ENCODE measurements at regions not wholly inside any gene's neighbourhood (a gene's known extent, or its start where the extent isn't known, plus 50 kb on each side); places are given as distances from the start of the nearest gene placed in this dataset.
"Not testable (repeated sequence)": the region's sequence is repeated elsewhere in the genome, so short reads cannot be mapped to it uniquely, and the experiment has no call there.

DNA sequence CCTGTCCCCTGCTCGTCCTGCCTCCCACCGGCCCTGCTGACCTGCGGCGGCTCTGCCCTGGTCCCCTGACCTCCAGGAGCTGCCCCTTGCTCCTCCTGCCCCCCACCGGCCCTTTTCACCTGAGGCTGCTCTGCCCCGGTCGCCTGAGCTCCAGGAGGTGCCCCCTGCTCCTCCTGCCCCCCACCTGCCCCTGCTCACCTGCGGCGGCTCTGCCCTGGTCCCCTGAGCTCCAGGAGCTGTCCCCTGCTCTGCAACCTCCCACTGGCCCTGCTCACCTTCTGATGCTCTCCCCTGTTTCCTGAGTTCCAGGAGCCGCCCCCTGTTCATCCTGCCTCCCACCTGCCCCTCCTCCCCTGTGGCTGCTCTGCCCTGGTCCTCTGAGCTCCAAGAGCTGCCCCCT is 101.3 kb downstream of the TMEM121 start:
- Histone ChIP-seq H3K36me3 (replicated peaks) (no peaks in the 10 kb centered on the region), H3K4me3 (ENCODE audit: low read depth, low read length) (no peak overlapping the region), H3K27me3 (replicated peaks) (no peaks in the 10 kb centered on the region), H3K27ac (no peak overlapping the region)
- in situ Hi-C loops (cut with HindIII; ENCODE audit: low pct_ligation_motif_present, low sequenced_read_pairs): no loop called here
- no peak for TF ChIP-seq CTCF (IDR thresholded peaks at IDR 0.05; ENCODE audit: low read depth, low read length, missing control alignments)
- DNase-seq: no peak

- in situ Hi-C loops (cut with HindIII; ENCODE audit: low pct_ligation_motif_present, low sequenced_read_pairs); H3K27me3 ChIP-seq (replicated peaks); DNase-seq: not testable (repeated sequence)
Measured at GRCh38 chr14:105628126-105628525, 101.7 kb downstream of the TMEM121 start.

DNA sequence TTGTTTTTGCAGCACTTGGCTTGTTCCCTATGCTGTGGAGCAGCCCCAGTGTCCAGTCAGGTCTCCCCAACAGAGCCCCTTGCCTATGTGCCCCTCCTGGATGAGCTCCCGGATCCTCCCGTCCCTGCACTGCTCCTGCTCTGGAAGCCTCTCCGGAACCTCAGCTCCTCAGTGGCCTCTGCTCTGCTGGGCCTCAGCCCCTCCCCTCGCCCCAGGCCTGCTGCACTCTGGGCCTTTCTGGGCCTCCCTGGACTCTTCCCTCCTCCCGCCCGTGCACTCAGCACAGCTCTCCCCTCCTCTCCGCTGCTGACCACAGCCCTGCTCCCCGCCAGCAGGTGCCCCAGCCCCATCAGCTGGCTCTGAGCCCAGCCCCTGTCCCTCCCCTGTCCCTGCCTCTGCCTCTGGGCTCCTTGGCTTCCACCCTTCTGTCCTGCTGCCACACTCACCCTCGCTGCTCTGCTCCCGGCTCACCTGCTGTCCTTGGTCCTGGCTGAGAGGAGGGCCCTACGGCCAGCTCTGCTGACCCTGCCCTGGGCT is 102.2 kb downstream of the TMEM121 start:
- DNase-seq; H3K27me3 ChIP-seq (replicated peaks); H3K27ac ChIP-seq; H3K36me3 ChIP-seq (replicated peaks); H3K4me3 ChIP-seq (ENCODE audit: low read depth, low read length); in situ Hi-C loops (cut with HindIII; ENCODE audit: low pct_ligation_motif_present, low sequenced_read_pairs): not testable (repeated sequence)

More at GRCh38 chr14:105628126-105628525, 101.7 kb downstream of the TMEM121 start:
- H3K27ac ChIP-seq; H3K36me3 ChIP-seq (replicated peaks); H3K4me3 ChIP-seq (ENCODE audit: low read depth, low read length): not testable (repeated sequence)

- DNase-seq; H3K27me3 ChIP-seq (replicated peaks); H3K4me3 ChIP-seq (ENCODE audit: low read depth, low read length); in situ Hi-C loops (cut with HindIII; ENCODE audit: low pct_ligation_motif_present, low sequenced_read_pairs); H3K27ac ChIP-seq; H3K36me3 ChIP-seq (replicated peaks): not testable (repeated sequence)
Measured at GRCh38 chr14:105629091-105629885, 102.9 kb downstream of the TMEM121 start.

DNA sequence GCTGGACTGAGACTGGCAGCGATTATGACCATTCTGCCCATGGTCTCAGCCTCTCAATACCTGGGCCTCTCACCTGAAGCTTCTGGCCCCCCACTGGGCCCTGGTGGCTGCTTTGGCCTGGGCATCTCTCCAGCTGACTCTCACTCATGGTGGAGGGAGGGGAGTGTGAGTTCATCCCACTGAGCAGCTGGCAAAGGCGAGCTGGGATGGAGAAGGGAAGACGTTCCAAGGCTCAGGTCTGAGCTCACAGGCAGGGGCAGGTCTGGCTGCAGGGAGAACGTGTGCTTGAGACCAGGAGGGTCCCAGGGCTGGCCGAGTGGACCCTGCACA is 103.5 kb downstream of the TMEM121 start:
- in situ Hi-C loops (cut with HindIII; ENCODE audit: low pct_ligation_motif_present, low sequenced_read_pairs): no loop called here

GRCh38 chr14:105630293-105630934 is 104.0 kb downstream of the TMEM121 start:
- H3K27ac ChIP-seq; H3K36me3 ChIP-seq (replicated peaks); in situ Hi-C loops (cut with HindIII; ENCODE audit: low pct_ligation_motif_present, low sequenced_read_pairs); H3K4me3 ChIP-seq (ENCODE audit: low read depth, low read length); H3K27me3 ChIP-seq (replicated peaks); DNase-seq: not testable (repeated sequence)

More for the DNA sequence above, 103.5 kb downstream of the TMEM121 start:
- no peak for DNase-seq
- Histone ChIP-seq H3K4me3 (ENCODE audit: low read depth, low read length) (no peak overlapping the region), H3K27me3 (replicated peaks) (no peaks in the 10 kb centered on the region), H3K27ac (no peak overlapping the region), H3K36me3 (replicated peaks) (no peaks in the 10 kb centered on the region)
- no peak for TF ChIP-seq CTCF (IDR thresholded peaks at IDR 0.05; ENCODE audit: low read depth, low read length, missing control alignments)

DNA sequence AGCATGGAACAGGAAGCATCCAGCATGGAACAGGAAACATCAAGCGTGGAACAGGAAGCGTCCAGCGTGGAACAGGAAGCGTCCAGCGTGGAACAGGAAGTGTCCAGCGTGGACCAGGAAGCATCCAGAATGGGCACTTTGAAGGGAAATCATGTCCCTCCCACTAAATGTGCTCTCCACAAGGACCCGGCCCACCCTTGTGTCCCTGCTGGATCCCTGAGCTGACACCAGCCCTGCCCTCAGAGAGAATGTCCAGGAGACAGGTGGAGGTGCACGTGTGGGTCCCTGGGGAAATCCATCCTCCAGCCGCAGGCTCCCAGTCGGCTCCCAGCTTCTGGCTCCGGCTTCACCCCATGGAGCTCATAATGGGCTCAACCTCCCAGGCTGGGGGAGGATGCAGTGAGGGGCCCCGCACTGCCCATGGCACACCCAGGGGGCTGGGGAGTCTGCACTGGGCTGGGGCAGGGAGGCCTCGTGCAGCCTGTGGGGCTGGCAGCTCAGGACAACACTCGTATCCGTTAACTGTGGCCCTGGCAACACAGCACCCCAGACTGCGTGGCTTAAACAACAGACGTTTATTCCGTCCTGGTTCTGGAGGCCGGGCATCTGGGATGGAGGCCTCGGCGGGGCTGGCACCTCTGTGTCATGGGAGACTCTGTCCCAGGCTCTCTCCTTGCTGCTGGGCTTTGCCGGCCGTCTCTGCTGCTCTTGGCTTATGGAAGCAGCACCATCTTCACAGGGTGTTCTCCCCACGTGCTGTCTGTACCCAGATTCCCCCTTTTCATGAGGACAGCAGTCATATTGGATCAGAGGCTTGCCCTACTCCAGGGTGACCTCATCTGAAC is 104.8 kb downstream of the TMEM121 start:
- H3K36me3 ChIP-seq (replicated peaks); H3K4me3 ChIP-seq (ENCODE audit: low read depth, low read length); in situ Hi-C loops (cut with HindIII; ENCODE audit: low pct_ligation_motif_present, low sequenced_read_pairs): not testable (repeated sequence)

DNA sequence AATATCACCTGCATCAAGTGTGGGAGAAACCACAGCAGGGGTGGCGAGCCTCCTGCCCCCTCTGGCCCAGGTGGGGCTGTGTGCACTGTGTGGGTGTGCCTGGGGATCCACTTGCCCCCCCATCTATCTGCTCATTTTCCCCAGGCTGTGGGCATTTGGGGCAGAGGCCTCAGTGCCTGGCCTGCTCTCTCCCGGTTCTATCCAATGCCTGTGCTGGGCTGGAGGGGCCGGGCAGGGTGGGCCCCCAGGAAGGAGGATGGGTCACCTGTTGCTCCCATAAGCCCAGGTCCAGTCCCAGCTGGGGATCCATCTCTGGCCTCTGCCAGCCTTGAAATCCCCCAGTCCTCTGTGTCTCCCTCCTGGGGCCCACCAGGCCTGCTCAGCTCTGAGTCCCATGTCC is 105.6 kb downstream of the TMEM121 start:
- in situ Hi-C loops (cut with HindIII; ENCODE audit: low pct_ligation_motif_present, low sequenced_read_pairs): no loop called here
- DNase-seq: no peak

More for the DNA sequence above, 104.8 kb downstream of the TMEM121 start:
- not testable (repeated sequence) for H3K27ac ChIP-seq; DNase-seq; H3K27me3 ChIP-seq (replicated peaks)

DNA sequence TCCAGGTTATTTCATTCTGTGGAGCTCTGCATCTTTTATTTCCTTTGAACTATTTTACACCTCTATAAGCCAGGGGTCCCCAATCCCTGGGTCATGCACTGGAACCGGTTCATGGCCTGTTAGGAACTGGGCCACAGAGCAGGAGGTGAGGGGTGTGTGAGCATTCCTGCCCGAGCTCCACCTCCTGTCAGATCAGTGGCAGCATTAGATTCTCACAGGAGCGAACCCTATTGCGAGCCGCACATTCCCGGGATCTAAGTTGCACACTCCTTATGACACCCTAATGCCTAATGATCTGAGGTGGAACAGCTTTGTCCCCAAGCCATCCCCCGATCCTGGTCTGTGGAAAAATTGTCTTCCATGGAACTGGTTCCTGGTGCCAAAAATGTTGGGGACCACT is 107.2 kb downstream of the TMEM121 start:
- H3K27me3 ChIP-seq (replicated peaks); H3K27ac ChIP-seq; in situ Hi-C loops (cut with HindIII; ENCODE audit: low pct_ligation_motif_present, low sequenced_read_pairs); H3K4me3 ChIP-seq (ENCODE audit: low read depth, low read length); DNase-seq; H3K36me3 ChIP-seq (replicated peaks): not testable (repeated sequence)

More for the DNA sequence above, 105.6 kb downstream of the TMEM121 start:
- no peaks in the 10 kb centered on the region for H3K27me3 ChIP-seq (replicated peaks)
- TF ChIP-seq CTCF (IDR thresholded peaks at IDR 0.05; ENCODE audit: low read depth, low read length, missing control alignments): no peak
- no peak overlapping the region for H3K27ac ChIP-seq
- no peak overlapping the region for H3K4me3 ChIP-seq (ENCODE audit: low read depth, low read length)
- H3K36me3 ChIP-seq (replicated peaks): no peaks in the 10 kb centered on the region

All from brain microvascular endothelial cell (primary cell).